ENCODE measurements at regions not wholly inside any gene's neighbourhood (a gene's known extent, or its start where the extent isn't known, plus 50 kb on each side); places are given as distances from the start of the nearest gene placed in this dataset.
"Not testable (repeated sequence)": the region's sequence is repeated elsewhere in the genome, so short reads cannot be mapped to it uniquely, and the experiment has no call there.

GRCh38 chr21:6561168-6561567 is 3960.2 kb upstream of the TPTE start:
- not testable (repeated sequence) for DNase-seq

GRCh38 chr21:6561578-6561977 is 3959.8 kb upstream of the TPTE start:
- not testable (repeated sequence) for DNase-seq

- DNase-seq: peak; percentile 21
Observed at GRCh38 chr21:6564543-6565166, 3956.7 kb upstream of the TPTE start.

GRCh38 chr21:6565190-6566094 is 3955.9 kb upstream of the TPTE start:
- DNase-seq: peak; percentile 45

GRCh38 chr21:6567542-6567941 is 3953.8 kb upstream of the TPTE start:
- not testable (repeated sequence) for DNase-seq

GRCh38 chr21:6569152-6569551 is 3952.2 kb upstream of the TPTE start:
- DNase-seq: not testable (repeated sequence)

GRCh38 chr21:6569587-6570392 is 3951.6 kb upstream of the TPTE start:
- not testable (repeated sequence) for DNase-seq

GRCh38 chr21:6570700-6571368 is 3950.5 kb upstream of the TPTE start:
- not testable (repeated sequence) for DNase-seq

- DNase-seq: not testable (repeated sequence)
Observed at GRCh38 chr21:6573576-6573975, 3947.8 kb upstream of the TPTE start.

- DNase-seq: not testable (repeated sequence)
Observed at GRCh38 chr21:6579801-6580200, 3941.6 kb upstream of the TPTE start.

All from stimulated activated CD8-positive, alpha-beta memory T cell treated with anti-CD3 and anti-CD28 coated beads, Interleukin-4, amount 100 ng/mL, for 48 hours (primary cell).